ENCODE measurements at regions not wholly inside any gene's neighbourhood (a gene's known extent, or its start where the extent isn't known, plus 50 kb on each side); places are given as distances from the start of the nearest gene placed in this dataset.
"Not testable (repeated sequence)": the region's sequence is repeated elsewhere in the genome, so short reads cannot be mapped to it uniquely, and the experiment has no call there.

DNA sequence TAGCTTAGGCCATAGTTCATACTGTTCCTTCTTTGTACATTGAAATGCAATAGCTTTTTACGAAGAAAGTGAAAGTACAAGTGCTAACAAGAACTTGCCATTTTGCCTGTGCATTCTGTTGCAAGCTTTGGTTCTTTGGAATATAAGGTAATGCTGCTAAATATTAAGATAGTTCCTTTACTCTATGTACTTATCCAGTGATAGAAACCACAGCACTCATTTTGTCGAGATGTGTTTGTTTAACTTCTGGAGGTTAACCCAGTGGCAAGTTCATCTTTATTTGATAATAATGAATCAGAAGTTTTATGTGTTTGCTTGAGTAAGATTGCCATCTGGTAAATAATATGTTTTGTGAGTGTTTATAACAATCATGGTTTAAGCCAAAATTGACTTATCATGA, 373.1 kb upstream of the FANCL start:
- intact Hi-C loops (cut with micrococcal nuclease), result no loop called here

DNA sequence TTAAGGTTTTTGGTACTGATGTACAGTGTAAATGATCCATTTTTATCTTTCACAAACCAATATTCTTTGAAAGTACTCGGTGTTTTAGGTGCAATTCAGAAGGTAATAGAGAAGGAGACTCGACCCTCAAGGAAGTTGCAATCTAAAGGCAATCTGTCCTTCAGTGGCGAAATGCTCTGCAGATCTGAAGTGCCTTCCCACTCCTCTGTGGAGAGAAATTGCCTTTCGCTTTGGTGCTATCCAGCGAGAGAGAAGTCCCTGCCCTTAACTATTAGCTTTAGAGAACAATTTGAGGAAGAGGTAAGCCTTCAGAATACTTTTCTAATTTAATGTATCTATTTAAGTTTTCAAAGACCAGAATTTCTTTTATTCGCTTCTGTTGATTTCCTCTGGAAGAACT, 371.8 kb upstream of the FANCL start:
- intact Hi-C loops (cut with micrococcal nuclease), result no loop called here

DNA sequence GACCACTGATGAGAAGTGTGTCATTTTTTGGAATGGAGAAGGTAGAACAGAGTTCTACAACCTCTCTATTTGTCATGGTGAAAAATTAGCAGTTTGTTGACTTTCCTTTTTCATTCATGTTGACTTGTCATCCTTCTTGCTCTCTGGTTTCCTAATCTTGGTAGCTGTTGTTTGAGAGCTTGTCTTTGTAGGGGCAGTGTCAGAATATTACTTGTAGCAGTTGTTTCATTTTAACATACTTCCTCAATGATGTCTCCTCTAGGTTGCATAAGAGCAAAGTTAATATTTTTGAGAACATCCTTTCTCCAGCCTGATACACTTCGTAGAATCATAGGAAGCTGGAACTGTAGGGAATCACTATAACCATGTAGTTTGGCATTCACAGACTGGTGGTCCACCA, 368.2 kb upstream of the FANCL start:
- intact Hi-C loops (cut with micrococcal nuclease), result no loop called here

DNA sequence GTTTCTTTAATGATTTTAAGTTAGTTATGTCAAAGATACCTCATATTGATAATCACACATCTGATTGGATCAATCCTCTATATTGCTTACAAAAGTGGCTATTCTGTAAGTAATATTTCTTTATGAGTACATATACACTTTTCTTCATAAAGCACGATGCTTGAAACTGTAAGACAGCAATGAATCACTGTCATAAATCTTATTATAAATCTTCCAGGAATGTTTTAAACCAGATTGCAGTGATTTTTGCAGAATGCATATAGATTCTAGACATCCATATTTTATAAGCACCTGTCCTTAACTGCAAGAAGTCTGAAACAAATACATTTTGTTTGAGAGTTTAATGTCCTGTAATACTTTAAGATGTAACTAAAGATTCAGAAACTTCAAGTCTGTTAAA, 367.0 kb upstream of the FANCL start:
- intact Hi-C loops (cut with micrococcal nuclease), result no loop called here

DNA sequence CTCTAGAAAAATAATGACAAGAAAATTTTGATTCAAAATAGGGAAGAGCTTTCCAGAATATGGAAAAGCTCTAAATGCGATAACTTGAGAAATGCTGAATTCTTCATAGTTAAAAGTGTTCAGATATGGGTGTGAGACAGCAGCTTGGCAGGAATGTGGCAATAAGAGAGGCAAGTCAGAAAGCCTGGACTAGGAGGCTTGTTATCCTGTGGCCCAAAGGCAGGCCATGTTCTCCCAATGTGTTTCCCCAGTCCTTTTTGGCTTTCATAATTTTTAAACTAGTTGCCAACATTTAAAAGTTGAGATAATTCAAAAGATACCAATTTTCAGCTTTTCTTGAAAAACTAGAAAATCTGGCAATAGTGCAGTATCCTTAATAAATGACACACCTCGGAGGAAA, 366.3 kb upstream of the FANCL start:
- intact Hi-C loops (cut with micrococcal nuclease), result no loop called here

DNA sequence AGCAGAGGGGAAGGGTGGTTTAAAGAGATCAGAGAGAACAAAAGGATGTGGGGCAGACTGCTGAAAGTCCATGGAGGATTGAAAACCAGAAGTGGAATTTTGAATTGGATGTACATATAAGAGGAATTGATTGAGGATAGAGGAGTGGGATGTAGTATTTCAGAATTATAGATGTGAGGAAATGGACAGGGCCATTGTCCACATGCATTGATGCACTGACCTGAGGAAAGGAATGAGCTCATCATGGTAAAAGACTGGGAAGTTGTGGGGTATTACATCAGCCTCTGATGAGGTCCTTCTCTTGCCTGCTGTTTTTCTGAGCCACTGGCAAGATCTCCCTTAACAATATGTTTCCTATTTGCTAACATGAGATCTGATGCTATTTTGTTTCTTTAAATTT, 365.7 kb upstream of the FANCL start:
- intact Hi-C loops (cut with micrococcal nuclease), result no loop called here

DNA sequence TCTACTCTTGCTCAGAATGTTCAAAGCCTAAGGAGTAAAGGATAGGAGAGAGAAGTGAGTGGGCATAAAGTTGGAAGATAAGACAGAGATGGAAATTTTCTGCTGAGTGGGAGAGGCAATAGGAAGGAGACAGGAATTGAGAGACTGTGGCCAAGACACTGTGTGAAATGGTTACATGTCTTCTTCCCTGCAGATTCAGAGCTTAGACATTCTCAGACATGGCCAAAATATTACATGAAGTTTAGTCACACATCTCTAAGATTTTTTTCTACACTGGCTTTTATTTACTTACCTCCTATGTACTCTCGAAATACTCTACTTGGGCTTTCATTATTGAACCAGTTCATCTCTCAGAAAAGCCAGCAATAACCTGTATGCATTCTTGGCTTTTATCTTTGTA, 363.0 kb upstream of the FANCL start:
- intact Hi-C loops (cut with micrococcal nuclease), result no loop called here

DNA sequence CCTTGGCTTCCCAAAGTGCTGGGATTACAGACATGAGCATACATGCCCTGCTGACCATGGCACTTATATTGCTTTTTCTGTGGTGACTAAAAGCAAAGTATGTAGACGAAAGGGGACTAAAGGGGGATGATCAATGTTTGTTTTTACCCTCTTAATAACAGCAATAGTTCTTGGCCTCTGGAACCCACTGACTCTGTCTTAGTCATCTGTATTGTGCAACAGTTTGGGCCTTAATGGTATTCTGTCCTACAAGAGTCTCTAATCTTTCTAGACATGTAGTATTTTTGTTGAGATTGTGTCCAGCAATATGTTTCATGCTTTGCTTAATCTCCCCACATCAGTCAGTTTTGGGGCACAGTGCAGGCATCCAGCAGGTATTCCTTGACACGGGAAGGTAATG, 359.9 kb upstream of the FANCL start:
- intact Hi-C loops (cut with micrococcal nuclease), result no loop called here

DNA sequence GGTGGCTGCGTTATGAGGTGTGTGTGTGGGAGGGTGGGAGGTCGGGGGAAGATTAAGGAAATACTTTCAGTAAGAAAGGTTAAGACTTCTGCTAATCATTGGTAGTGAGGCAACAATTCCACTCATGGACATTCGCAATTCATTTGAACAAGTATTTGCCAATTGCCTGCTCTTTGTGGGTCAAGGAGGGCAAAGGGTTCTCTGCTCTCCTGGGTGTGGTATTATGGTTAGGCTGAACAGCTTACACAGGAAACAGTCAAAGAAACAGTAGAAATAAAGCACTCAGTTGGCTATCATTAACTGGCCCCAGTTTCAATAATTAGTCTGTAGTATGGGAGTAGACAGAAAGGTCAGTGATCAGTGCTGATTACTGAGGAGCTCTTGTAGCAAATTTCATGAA, 357.0 kb upstream of the FANCL start:
- intact Hi-C loops (cut with micrococcal nuclease), result no loop called here

DNA sequence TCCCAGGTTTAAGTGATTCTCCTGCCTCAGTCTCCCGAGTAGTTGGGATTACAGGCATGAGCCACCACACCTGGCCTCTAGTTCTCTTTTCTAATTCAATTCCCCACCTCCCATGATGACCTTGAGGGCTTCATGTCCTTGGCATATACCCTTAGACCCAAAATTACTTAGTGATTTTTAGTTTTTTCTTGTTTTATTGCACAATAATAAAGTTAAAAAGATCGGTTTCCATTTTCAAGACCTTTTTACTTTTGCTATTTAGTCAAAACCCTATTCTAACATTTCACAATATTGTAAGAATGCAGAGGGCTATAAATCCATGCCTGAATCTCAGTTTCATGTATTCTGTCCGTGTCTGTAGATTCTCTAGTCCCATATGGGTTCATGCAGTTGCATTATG, 354.6 kb upstream of the FANCL start:
- intact Hi-C loops (cut with micrococcal nuclease), result no loop called here

DNA sequence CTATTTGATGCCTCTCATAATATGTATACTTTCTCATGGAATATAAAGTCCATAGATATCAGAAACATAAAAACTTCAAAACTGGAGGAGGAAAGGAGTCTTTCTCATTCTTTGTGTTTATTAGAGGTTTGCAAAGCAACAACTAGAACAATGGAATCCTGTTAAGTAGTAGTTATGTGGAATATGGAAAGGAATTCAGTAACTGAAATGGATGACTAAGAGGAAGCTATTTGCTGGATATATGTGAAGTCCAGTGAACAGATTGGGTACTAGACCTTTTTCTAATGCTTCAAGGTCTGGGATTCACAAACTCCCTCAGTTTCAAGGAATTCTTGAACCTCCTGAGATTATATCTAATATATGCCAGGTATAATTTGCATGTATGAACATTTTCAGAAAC, 353.6 kb upstream of the FANCL start:
- intact Hi-C loops (cut with micrococcal nuclease), result no loop called here

DNA sequence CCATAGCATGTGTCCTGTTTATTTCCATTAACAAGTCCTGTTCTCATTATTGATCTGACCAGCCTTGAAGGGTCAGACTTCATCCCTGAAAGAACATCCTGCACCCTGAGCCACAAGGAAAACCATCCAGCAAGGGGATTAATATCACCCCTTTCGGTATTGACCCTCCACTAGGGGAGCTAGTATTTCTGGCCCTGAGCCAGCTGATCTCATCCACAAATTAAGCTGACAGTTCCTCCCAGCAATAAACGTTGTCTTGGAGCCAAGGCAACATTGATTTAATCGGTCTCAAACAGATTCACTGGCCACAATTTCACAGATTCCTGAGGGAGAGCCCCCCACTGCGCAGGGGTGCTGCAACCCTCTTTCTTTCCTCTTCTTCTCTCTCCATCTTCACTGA, 353.1 kb upstream of the FANCL start:
- intact Hi-C loops (cut with micrococcal nuclease), result no loop called here

DNA sequence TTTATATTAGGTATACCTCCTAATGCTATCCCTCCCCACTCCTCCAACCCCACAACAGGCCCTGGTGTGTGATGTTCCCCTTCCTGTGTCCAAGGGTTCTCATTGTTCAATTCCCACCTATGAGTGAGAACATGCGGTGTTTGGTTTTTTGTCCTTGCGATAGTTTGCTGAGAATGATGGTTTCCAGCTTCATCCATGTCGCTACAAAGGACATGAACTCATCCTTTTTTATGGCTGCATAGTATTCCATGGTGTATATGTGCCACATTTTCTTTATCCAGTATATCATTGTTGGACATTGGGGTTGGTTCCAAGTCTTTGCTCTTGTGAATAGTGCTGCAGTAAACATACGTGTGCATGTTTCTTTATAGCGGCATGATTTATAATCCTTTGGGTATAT, 345.1 kb upstream of the FANCL start:
- intact Hi-C loops (cut with micrococcal nuclease), result not testable (repeated sequence)

DNA sequence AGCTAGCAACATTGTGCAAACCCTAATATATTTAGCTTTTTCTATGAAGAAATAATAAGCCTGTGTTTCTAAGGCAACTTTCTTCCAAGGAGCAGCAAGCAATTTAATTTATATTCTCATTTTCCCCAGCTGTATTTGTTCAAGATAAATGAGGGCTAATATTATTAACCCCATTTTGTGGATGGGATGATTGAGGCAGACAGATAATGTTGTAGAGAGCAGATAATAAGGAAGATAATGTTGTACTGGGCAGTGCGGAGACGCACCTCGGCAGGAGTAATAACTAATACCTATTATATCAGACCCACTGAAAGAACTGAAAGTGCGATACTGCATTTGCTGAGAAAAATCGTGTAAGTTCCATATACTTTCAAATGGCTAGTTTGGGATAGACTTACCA, 344.1 kb upstream of the FANCL start:
- intact Hi-C loops (cut with micrococcal nuclease), result no loop called here

DNA sequence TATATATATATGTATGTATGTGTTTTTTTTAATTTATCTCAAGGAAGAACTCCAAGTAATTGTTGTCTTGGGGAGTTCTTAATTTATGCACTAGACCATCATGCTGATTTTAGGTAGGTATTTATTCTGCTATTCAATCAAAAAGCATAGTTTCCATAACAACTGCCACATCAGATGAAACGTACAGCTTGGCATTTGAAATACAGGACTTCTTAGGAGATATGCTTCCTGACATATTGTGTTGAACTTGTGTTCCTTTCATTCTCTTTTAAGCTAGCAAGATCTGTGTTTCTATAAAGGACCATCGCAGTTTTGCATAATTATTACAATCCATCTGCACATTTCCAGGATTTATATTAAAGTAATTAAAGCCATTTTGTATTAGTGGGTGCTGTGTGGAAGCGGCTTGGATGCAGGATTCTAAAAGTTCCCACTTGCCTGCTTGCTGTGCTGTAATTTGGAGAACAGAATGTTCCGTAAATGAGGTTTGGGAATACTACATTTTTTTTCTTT, 343.5 kb upstream of the FANCL start:
- intact Hi-C loops (cut with micrococcal nuclease), result no loop called here

DNA sequence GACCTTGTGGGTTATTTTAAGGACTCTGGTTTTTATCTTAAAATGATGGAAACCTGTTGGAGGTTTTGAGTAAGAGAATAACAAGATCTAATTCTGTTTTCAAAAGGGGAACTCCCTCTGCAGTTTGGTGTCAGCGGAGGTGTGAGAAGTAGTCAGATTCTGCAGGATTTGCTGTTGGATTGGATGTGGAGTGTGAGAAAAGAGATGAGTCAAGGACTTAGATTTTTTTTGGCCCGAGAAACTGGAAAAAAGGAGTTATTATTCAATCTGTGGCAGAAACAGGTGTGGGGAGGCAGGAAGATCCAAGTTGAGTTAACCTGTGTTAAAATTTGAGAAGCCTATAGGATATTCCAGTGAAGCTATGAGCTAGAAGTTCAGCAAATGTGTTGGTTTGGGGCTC, 337.2 kb upstream of the FANCL start:
- intact Hi-C loops (cut with micrococcal nuclease), result loop anchor here (10.0 kb wide), 1 partner anchor 287 kb away; no protein-coding TSS in a partner anchor

DNA sequence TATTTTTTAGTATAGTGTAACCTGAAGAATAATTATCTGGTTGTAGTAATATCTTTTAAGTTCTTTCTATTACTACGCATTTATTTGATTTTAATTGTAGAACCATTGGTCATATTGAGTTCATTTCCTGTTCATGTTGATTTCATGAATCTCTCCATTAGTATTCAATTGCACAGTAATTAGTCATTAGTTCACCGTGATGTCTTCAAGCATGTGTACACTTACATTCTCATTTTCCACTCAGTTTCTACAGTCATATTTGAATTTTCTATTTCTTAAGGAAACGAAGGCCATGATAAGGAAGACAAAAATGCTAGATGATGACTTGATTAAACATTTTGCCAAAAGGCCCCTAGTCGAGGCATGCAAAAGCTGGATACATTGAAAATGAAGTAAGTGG, 333.7 kb upstream of the FANCL start:
- intact Hi-C loops (cut with micrococcal nuclease), result loop anchor here (5.0 to 10.0 kb wide), 3 partner anchors 107 to 668 kb away; no protein-coding TSS in a partner anchor

DNA sequence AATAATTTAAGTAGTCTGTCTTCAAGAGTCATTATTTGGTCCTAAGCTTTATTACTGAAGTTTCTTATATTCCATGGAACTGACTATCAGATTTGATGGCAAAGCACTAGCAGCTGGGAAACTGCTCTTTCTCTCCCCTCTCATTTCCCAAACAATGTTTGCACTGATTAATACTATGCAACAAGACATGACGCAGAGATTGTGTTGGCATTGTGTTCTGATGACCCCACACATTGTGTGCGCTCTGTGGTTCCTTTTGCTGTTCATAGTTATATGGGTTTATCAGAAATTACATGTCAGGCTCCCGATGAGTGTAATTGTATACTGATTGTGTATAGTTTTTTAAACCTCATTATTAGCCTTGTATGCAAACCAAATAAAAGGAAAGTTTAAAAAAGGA, 331.6 kb upstream of the FANCL start:
- intact Hi-C loops (cut with micrococcal nuclease), result loop anchor here (5.0 to 10.0 kb wide), 3 partner anchors 110 to 665 kb away; no protein-coding TSS in a partner anchor

DNA sequence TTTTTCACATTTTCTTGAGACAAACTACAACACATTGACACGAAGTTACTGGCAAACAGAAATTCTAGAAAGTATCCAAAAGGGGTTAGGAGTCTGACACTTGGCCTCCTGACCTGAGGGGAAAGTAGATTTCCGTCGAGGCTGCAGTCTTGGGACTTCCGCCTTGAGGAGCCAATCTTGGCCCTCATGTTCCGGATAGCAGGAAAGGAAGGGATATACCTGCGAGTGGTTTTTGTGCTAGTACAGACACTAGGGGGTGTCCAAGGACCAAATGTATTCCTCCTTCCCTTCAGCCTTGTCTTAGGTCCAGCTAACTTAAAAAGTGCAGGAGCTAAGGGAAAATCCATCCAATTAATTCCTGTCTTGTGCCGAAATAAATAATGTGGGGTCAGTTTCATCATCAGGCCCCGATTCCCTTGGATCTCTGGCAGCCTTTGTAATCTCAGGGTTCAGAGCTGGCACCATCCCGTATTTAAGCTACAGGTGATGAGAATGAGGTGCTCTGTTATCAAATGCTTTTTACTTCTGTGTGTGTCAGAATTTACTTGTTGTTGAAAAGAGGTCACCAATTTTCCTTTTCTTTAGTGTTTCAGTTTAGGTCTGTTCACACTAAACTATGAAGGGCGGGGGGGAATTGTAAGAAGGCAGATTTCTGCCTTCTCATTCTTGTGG, 330.2 kb upstream of the FANCL start:
- intact Hi-C loops (cut with micrococcal nuclease), result loop anchor here (2.0 to 10.0 kb wide), 4 partner anchors 111 to 1979 kb away; no protein-coding TSS in a partner anchor

DNA sequence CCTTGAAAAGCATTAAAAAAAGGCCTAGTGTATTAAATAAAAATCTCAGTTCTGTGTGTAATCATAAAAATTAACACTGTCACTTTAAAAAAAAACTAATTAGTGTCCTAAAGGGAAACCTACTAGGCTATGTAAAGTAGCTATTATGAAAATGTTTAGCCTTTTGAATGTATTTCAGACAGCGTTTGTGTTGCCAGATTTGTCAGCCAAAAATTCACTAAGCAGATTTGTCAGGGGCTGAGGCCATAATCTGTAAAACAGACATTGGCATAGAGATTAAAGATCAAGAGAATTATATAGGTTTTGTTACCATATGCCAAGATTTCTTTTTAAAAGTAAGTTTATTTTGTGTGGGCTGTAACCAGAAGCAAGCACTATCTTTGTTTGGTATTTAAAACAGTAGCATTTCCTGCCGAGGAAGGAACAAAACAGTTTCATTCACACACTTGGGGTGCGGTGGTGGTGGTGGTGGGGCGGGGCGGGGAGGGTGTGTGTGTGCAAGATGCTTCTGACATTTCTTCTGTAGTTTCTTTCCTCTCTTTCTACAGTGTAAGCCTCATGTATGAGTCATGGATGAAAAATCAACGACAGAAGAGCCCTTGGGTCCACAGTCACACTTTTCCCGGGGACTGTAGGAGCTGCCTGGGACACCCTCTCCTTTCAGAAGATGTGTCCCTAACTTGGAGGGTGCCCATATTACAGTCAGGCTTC, 328.5 kb upstream of the FANCL start:
- intact Hi-C loops (cut with micrococcal nuclease), result loop anchor here (2.0 to 10.0 kb wide), 5 partner anchors 113 to 1981 kb away; no protein-coding TSS in a partner anchor

DNA sequence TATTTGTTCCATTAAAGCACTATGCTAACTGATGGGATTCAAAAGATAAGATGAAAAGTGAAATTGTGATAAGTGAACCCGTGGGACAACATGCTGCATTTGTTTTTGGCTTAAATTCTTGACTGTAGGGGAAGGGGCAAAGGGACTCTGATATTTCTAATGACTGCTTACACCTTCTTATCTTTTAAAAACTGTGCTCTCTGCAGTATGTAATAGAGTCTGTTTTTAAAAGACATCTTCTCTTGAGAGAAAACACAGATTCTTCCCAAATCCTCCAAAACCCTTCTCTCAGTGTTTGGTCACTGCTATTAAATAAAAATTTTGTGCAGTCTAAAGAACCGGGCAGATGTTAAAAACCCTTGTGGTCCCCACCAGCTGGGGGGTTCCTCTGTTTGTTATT, 327.8 kb upstream of the FANCL start:
- intact Hi-C loops (cut with micrococcal nuclease), result loop anchor here (10.0 kb wide), 1 partner anchor 804 kb away; no protein-coding TSS in a partner anchor

DNA sequence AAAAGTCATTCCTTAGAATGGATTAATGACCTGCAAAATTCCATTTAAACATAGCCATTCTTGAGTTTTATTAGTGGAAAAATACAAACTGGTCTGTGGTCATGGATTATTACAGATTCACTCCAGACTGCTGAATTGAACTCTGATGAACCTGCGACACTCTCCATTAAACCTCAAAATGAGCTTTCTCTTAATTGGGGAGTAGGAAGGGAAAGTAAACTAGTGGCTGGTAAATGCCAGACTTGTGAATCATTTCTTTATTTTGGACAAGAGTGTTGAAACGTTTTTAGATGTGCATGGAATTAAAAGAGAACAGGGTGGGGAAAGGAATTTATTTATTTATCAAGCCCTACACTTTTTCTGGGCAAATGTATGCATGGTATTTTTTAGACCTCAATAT, 321.2 kb upstream of the FANCL start:
- intact Hi-C loops (cut with micrococcal nuclease), result loop anchor here (10.0 kb wide), 1 partner anchor 797 kb away; no protein-coding TSS in a partner anchor

All from T-helper 1 cell treated with Interleukin-12 subunit alpha and Interleukin-12 subunit beta and Interleukin-4 antibody, amounts not matched to agents 30 ng/mL and 1 ng/mL, for 36 hours (primary cell).